ENCODE measurements at regions not wholly inside any gene's neighbourhood (a gene's known extent, or its start where the extent isn't known, plus 50 kb on each side); places are given as distances from the start of the nearest gene placed in this dataset.

GRCh38 chr17:74010903-74011302 lies 192.6 kb upstream of the RPL38 start:
- DNase-seq = no peak

DNA sequence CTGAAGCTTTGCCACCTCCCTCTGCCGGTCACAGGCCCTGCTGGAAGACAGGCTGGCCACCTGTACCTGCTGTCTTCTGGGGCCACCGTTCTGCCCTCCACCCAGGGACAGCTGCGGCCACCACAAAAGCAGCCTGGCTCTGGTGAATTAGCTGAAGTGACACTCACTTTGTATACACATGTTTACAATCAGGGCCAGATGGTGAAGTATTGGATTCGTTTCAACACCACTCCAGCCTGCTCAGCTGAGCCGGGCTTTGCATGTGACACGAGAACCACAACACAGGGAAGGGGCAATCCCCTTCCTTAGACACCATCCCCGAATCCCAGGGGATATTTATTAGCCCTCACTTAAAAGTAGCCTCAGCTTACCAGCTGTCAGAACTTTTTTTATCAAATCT lies 191.5 kb upstream of the RPL38 start:
- DNase-seq = no peak

GRCh38 chr17:74012465-74012864 lies 191.0 kb upstream of the RPL38 start:
- DNase-seq = no peak

DNA sequence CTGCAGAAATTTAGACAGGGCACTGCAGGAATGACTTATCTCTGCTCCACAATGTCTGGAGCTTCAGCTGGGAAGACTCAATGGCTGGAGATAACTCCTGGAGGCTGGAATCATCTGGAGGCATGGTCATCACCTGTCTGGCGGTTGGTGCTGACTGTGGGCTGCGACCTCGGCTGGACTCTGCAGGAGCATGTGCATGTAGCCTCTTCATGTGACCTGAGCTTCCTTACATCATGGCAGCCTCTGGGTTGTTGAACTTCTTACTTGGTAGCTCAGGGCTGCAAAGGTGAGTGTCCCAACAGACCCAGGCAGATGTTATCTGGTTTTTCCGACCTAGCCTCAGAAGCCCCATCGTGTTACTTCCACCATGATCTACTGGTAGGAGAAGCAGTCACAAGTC lies 188.2 kb upstream of the RPL38 start:
- no peak for DNase-seq

GRCh38 chr17:74015990-74016389 lies 187.5 kb upstream of the RPL38 start:
- no peak for DNase-seq

DNA sequence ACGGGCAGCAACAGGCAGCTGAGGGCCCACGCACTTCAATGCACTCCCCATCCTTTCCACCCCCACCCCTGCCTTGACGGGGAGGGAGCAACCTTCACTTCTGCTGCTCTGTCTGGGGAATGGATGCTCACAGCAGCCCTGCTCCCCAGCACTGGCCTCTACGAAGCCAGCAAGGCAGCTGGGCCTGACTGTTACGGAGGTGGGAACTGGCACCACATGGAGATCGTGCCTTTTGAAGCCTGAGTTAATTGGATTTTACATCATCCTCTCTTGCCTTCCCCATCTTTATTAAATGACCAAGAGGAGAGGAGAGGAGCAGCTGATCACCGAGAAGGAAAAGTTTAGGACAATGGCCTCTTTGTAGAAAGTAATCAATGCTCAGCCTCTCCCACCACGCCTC lies 187.0 kb upstream of the RPL38 start:
- DNase-seq = no peak

- DNase-seq = no peak
Measured at GRCh38 chr17:74017466-74017865, 186.0 kb upstream of the RPL38 start.

- peak in 30 of 56 donors; percentile 2 to 69 (median 16) for DNase-seq
Measured at GRCh38 chr17:74018115-74018514, 185.4 kb upstream of the RPL38 start.

DNA sequence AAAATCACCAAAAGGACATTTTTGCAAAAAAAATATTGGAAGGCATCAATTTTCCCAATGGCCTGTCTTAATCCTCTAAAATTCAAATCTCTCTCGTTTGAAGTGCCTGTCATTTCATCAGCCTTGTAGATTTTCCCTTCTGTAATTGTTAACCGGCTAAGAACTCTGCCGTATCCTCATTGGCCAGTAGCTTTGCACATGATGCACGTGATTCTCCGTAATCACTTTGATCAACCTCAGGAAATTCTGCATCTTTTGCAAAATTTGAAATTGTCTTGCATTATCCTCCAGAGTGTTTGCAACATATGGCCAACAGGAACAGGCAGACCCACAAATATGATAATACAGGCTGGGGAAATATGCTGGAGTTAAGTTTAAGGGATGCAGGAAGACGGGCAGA lies 184.2 kb upstream of the RPL38 start:
- DNase-seq = no peak

- no peak for DNase-seq
Measured at GRCh38 chr17:74019860-74020259, 183.6 kb upstream of the RPL38 start.

DNA sequence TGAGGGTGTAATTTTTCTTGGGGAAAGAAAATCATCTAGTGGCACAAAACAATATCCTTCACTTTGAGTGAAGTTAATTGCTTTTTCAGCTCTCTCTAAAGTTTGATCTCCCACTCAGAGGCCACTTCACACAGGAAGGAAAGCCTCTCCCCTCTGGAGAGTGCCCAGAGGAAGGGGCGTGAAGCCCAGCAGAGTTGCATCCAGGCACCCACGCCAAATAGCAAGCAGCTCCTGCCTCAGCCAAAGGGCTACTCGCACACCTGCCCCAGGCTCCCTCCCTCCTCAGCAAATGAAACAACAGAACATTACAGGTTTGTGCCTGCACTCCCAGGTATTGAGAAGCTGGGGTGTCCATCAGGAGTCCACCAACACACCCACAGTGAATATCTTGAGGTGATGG lies 183.0 kb upstream of the RPL38 start:
- DNase-seq = no peak

DNA sequence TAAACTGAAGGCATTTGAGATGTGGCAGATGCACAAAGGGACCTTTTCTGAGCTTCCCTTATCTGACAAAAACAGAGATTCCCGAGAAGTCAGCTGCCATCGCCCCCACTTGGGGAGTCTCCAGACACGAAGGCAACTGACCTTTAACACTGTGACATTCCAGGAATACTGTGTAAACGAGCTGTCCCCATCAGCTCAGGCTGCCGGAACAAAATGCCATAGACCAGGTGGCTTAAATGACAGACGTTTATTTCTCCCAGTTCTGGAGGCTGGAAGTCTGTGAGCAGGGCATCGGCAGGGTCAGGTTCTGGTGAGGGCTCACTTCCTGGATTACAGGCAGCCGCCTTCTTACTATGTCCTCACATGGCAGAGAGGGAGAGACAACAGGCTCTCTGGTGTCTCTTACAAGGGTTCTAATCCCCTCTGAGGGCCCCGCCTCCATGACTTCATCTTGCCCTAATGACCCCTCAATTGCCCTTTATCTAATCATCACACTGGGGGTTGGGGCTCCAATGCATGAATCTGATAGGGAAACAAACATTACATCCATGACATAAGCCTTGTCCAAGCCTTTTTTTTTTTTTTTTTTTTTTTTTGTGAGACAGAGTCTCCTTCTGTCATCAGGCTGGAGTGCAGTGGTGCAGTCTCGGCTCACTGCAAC lies 178.5 kb upstream of the RPL38 start:
- DNase-seq = no peak

DNA sequence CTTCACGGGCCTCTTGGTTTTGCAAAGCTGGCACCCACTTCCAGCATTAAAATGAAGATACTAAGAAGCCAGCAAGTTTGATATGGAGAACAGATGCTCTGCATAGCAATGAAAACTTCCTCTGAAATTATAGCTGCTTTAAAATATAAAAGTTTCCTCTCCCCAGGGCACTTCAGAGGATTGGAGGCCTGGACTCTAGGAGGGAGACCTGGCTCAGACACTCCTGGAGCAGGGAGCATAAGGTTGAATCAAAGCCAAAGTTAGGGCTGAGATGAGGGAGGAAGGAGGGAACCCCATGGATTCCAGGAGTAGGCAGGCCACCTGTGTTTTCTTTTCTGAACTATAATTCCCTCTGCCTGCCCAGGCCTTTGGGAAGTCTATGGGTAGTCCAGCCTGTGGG lies 176.0 kb upstream of the RPL38 start:
- no peak for DNase-seq

DNA sequence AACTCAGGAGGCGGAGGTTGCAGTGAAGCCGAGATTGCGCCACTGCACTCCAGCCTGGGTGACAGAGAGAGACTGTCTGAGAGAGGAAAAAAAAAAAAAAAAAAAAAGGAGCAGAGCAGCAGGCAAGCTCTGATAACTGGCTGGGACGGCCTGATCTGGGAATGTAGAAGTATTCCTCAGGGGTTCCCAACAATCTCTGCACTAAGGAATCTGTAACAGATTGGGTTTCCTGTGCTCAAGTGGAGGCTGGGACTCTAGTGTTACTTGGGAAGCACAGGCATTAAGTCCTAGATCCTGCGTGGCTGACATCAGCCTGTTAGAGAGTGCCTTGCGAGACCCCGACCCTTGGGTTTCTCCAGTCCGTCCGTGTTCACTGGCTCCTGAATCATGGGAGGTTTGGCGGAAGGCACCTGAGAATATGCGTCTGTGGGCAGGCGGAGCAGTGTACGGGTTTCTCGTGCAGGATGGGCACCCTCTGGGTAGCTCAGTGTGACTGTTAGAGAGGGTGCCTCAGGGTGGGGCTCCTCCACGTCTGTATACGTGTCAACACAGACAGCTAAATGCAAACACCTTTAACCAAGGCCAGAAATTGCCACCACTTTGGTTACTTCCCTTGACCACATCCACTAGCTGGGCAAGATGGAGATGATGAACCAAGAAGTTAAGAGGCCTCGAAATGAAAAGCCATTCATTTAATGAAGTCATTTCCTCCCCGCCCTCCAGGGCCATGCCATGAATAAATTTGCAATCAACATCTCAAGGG lies 174.9 kb upstream of the RPL38 start:
- DNase-seq = no peak

DNA sequence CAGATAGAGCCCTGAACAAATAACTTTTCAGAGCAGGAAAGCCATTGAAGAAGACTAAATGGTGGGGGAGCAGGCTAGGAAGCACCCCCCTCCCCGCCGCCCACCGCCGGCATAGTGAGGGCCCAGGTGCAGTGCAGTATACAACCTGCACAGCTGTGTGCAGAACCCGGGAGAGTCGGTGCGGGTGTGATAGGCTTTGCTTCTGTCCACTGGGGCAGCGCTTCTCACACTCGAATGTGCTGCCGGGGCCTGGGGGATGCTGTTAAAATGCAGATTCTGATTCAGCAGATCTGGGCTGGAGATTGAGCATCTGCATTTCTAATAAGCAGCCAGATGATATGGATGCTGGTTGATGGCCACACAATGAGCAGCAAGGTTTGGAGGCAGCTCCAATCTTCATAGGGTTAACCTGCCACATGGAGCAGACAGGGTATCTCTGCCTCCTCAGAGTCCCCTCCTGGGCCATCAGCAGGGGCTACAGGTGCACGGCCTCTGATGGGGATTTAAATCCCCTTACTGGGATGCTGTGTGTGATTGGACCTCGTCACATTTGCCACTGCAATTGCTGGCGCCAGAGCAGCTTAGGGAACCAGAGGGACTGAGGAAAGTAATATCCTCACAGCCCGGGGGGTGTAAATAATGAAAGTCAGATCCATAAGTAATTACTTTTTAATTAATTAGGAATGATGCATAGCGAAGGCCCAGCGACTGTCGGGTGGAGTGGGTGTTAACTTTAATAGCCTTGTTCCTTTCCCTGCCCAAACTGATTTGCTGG lies 172.0 kb upstream of the RPL38 start:
- no peak for DNase-seq

GRCh38 chr17:74032222-74032621 lies 171.3 kb upstream of the RPL38 start:
- DNase-seq = no peak

GRCh38 chr17:74037320-74037719 lies 166.2 kb upstream of the RPL38 start:
- DNase-seq = peak in 8 of 56 donors; percentile 3 to 56 (median 22)

GRCh38 chr17:74040291-74040690 lies 163.2 kb upstream of the RPL38 start:
- no peak for DNase-seq

DNA sequence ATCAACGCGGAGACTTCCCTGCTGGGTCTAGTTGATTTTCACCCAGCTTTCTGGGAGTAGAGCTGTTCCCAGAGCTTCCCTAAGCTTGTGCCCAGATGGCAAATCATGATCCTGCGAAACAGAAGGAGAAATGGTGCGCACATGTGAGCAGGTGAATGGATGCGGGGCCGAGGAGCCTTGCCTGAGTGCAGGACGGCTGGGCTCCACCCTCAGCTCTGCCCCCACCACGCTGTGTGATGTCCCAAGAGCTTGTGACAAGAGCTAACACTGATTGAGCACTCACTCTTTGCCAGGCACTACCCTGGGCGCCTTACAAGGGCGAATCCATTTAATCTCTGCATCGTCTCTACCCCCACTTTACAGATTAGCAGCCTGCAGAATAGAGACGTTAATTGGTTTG lies 162.7 kb upstream of the RPL38 start:
- no peak for DNase-seq

DNA sequence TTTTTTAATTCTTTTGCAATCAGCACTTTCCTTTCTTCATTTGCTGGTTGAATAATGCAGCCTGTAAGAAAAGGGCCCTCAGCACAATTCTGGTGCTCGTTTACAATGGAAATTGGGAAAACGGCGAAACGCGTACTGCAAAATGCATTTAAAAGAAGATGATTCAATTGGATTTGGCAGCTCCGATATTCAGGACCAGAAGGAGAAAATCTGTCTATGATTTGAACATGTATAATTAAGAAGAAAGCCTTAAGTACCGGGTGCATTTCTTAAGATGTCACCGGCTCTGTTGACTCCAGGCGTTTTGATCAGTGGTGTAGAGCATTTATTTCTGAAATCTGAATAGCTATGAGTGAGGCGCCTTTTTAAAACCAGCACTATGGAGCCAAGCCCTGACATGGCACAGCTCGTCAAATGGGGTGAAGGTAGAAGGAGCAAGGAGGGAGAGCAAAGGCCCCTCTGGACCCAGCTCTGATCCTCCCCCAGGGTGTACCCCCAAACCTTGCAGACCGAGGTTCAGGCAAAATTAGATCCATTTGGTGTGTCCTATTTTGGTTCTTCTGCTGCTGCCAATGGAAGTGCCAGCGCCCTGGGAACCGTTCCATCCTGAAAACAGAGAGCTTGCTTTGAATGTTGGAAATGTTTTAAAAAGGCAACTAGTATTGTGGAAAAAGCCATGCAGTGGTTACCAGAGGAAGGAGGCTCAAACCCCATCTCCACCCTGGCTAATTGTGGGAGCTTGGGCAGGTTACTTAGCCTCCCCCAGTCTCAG lies 161.4 kb upstream of the RPL38 start:
- DNase-seq = peak in 19 of 56 donors; percentile 3 to 55 (median 22)

- peak in 48 of 56 donors; percentile 9 to 89 (median 52) for DNase-seq
Measured at GRCh38 chr17:74042744-74043486, 160.6 kb upstream of the RPL38 start.
